Right atrium auricular region (tissue), 2 donors: ENCODE measurements at regions not wholly inside any gene's neighbourhood (a gene's known extent, or its start where the extent isn't known, plus 50 kb on each side); places are given as distances from the start of the nearest gene placed in this dataset.

Experiments used
- DNase-seq: peaks from one replicate; pipeline ENCODE4 v3.0.0-alpha.2; 2019; ENCODE audit warnings: low spot score
- H3K27ac ChIP-seq, 2 donors: fragments of 200-600 bp; sonication (generic); 1 replicate in 1 of 2; 2 replicates in 1 of 2; pipeline ENCODE4 v1.5.1; 2016 to 2019
- H3K27me3 ChIP-seq, 2 donors: fragments of 200-600 bp; sonication (generic); one replicate each; pipeline versions ENCODE4 v1.5.1 to v1.6.0; 2017 to 2019
- H3K36me3 ChIP-seq: fragments of 200-600 bp; sonication (generic); one replicate; pipeline ENCODE4 v1.5.1; 2016
- H3K4me1 ChIP-seq, 2 donors: fragments of 200-600 bp; sonication (generic); one replicate each; pipeline versions ENCODE4 v1.5.1 to v1.6.0; 2017 to 2019
- H3K4me3 ChIP-seq, 2 donors: fragments of 200-600 bp; sonication (generic); 1 replicate in 1 of 2; 2 replicates in 1 of 2; pipeline ENCODE4 v1.5.1; 2017 to 2019; ENCODE audit warnings: mild to moderate bottlenecking in 1 of 2, moderate library complexity in 1 of 2
- H3K9me3 ChIP-seq, 2 donors: fragments of 200-600 bp; sonication (generic); one replicate each; pipeline ENCODE4 v1.5.1; 2019
- TF ChIP-seq, protein P1 (sequence below), 2 donors: fragments of 200-600 bp; sonication (generic); IDR thresholded peaks; one replicate each; pipeline ENCODE4 v1.5.1; 2019; ENCODE audit warnings: antibody characterized with exemption in 2 of 2

DNA sequence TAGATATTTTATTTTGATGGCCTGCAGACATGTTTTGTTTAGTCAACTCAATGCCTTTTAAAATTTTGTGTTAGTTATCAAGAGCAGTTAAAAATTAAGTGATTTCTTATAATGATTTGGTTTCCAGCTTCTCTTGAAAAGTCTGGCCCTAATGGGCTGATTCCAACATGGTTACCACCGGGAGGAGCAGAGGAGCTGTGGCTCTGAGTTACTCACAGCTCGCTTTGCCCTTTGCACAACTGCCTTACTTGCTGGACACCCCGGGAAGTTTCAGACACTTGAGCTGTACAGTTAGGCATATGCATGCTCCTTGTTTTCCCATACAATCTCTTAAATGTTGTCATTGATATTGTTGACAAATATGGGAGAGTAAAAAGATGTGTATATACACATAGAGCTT lies 173.1 kb upstream of the MMS22L start:
- no peak for DNase-seq
- Histone ChIP-seq H3K36me3 (no peaks in the 10 kb centered on the region), H3K27ac (no peak overlapping the region), H3K9me3 (no peaks in the 10 kb centered on the region), H3K4me3 (no peak overlapping the region), H3K4me1 (no peaks in the 10 kb centered on the region), H3K27me3 (no peaks in the 10 kb centered on the region)
- TF ChIP-seq, protein P1, sequence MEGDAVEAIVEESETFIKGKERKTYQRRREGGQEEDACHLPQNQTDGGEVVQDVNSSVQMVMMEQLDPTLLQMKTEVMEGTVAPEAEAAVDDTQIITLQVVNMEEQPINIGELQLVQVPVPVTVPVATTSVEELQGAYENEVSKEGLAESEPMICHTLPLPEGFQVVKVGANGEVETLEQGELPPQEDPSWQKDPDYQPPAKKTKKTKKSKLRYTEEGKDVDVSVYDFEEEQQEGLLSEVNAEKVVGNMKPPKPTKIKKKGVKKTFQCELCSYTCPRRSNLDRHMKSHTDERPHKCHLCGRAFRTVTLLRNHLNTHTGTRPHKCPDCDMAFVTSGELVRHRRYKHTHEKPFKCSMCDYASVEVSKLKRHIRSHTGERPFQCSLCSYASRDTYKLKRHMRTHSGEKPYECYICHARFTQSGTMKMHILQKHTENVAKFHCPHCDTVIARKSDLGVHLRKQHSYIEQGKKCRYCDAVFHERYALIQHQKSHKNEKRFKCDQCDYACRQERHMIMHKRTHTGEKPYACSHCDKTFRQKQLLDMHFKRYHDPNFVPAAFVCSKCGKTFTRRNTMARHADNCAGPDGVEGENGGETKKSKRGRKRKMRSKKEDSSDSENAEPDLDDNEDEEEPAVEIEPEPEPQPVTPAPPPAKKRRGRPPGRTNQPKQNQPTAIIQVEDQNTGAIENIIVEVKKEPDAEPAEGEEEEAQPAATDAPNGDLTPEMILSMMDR (IDR thresholded peaks at IDR 0.05) = no peak

DNA sequence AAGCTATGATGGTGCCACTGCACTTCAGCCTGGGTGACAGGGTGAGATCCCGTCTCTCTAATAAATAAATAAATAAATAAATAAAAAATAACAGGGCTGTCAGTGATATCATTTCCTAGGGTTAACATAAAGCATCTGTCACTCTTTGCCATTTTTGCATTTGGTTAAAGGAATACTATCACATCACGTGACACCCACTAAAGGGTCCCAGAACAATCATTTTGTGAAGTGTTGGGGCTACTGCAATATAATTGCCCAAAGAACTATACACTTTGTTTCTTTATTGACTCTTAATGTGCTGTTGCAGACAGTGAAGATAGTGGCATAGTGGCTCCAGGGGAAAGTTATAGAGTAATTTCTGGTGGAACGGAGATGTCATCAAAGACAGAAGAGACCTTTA lies 176.5 kb upstream of the MMS22L start:
- TF ChIP-seq, protein P1 (IDR thresholded peaks at IDR 0.05) = no peak
- H3K27me3 ChIP-seq = no peaks in the 10 kb centered on the region
- no peaks in the 10 kb centered on the region for H3K36me3 ChIP-seq
- H3K9me3 ChIP-seq = no peaks in the 10 kb centered on the region
- H3K4me1 ChIP-seq = no peaks in the 10 kb centered on the region
- H3K4me3 ChIP-seq = no peak overlapping the region
- DNase-seq = no peak
- no peak overlapping the region for H3K27ac ChIP-seq

DNA sequence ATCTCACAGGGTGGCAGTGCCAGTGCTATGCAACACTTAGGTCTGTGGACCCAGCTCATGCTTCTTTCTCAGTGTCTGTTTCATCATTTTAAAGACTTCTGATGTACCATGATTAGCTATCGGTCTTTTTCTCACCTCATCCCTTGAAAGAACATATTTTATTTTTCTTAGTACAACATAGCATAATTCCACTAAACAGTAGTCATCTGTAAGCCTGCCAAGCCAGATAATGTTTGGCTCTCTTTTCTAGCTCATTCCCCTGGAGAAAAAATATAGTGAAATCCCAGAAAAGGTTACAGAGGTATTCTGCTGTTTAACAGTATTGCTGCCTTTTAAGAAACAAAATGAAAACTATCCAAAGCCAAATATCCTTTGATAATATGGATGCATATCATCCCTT lies 177.0 kb upstream of the MMS22L start:
- no peak overlapping the region for H3K27ac ChIP-seq
- no peaks in the 10 kb centered on the region for H3K27me3 ChIP-seq
- DNase-seq = no peak
- H3K9me3 ChIP-seq = no peaks in the 10 kb centered on the region
- H3K4me1 ChIP-seq = no peaks in the 10 kb centered on the region
- H3K36me3 ChIP-seq = no peaks in the 10 kb centered on the region
- H3K4me3 ChIP-seq = no peak overlapping the region
- TF ChIP-seq, protein P1 (IDR thresholded peaks at IDR 0.05) = no peak

DNA sequence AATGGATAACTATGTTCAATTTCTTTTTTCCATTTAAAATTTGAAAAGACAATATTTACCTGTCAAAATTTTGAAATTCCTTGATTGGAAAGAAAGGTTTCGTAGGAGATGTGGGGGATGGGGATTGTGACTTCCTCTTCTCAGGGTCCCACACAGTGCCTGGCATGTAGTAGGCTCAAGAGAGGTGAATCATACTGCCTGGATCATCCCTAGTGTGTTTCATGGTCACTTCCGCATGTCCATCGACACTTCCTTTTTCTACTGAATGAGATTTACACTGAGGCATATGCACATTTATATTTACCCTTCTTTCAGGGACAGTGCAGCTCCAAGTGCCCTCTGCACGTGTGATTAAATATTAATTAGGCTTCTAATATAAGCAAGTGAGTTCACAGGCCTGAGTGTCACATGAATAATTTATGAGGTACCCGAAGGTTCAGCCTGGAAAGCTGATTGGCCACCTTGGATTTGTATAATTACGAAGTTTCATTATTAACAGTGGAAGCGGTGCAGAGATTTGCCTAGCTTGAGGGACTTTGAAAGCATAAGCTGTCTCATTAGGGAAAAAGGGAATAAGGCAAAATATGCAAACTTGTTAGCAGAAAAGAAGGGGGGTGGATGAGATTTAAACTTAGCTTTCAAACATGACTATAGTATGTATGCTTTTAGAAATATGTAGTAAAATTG lies 177.5 kb upstream of the MMS22L start:
- Histone ChIP-seq H3K27me3 (no peaks in the 10 kb centered on the region), H3K27ac (no peak overlapping the region), H3K9me3 (no peaks in the 10 kb centered on the region), H3K36me3 (no peaks in the 10 kb centered on the region), H3K4me3 (no peak overlapping the region), H3K4me1 (no peaks in the 10 kb centered on the region)
- TF ChIP-seq, protein P1 (IDR thresholded peaks at IDR 0.05) = no peak
- no peak for DNase-seq

DNA sequence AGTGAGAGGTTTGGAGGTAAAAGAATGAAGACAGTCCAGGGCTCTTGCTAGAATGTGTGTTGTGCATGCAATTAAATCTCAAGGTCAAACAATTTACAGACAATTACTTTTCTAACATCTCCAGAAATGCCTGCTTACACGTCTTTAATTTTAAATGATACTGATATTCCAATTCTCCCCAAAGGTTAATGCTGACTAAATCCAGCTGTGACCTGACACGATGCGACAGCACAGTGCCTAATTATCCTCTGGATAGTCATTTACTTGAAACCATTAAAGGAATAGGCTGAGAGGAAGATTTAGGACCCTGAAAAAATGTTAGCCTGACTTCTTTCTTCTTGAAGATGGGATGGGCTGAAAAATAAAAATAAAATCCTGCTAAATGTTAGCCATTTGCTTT lies 178.2 kb upstream of the MMS22L start:
- no peak for DNase-seq
- Histone ChIP-seq H3K27ac (no peak overlapping the region), H3K27me3 (no peaks in the 10 kb centered on the region), H3K9me3 (no peaks in the 10 kb centered on the region), H3K36me3 (no peaks in the 10 kb centered on the region), H3K4me1 (no peaks in the 10 kb centered on the region), H3K4me3 (no peak overlapping the region)
- TF ChIP-seq, protein P1 (IDR thresholded peaks at IDR 0.05) = no peak

DNA sequence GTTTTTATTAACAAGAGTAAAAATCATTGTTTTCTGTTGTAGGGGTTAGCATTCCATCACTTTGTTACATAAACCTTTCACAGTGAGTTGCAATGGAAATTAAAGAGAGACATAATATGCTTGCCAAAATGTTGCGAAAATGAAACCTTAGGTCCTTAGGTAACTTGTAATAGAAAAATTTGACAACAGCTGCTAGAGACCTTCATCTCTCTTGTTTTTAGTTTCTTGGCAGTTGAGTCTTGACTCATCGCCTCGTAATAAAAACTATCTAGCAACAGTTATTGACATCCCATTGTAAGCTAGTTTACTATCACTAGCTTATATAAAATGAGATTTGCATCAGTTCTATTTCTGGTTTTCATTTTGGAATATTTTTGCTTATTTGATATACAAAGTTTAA lies 179.0 kb upstream of the MMS22L start:
- no peaks in the 10 kb centered on the region for H3K36me3 ChIP-seq
- DNase-seq = no peak
- no peaks in the 10 kb centered on the region for H3K27me3 ChIP-seq
- no peaks in the 10 kb centered on the region for H3K9me3 ChIP-seq
- no peaks in the 10 kb centered on the region for H3K4me1 ChIP-seq
- TF ChIP-seq, protein P1 (IDR thresholded peaks at IDR 0.05) = no peak
- H3K27ac ChIP-seq = no peak overlapping the region
- H3K4me3 ChIP-seq = no peak overlapping the region
